Lower leg skin (tissue), 3 donors: ENCODE measurements at regions not wholly inside any gene's neighbourhood (a gene's known extent, or its start where the extent isn't known, plus 50 kb on each side); places are given as distances from the start of the nearest gene placed in this dataset.

Experiments used
- CTCF ChIP-seq, 3 donors: fragments of 450-650 bp; IDR thresholded peaks; one replicate each; pipeline ENCODE4 v1.5.1; 2016; ENCODE audit warnings: antibody characterized with exemption in 3 of 3, mild to moderate bottlenecking in 3 of 3, moderate library complexity in 2 of 3
- POLR2A ChIP-seq, 2 donors: fragments of 450-650 bp; IDR thresholded peaks; one replicate each; pipeline ENCODE4 v1.6.1; 2016 to 2017; ENCODE audit warnings: antibody characterized with exemption in 2 of 2, mild to moderate bottlenecking in 1 of 2, moderate library complexity in 1 of 2

- TF ChIP-seq CTCF (IDR thresholded peaks at IDR 0.05): no peak
- TF ChIP-seq POLR2A (IDR thresholded peaks at IDR 0.05): no peak
These were observed 537.2 kb downstream of the TFEC start for GRCh38 chr7:115493381-115493780.
